ENCODE measurements at regions not wholly inside any gene's neighbourhood (a gene's known extent, or its start where the extent isn't known, plus 50 kb on each side); places are given as distances from the start of the nearest gene placed in this dataset.
A peak's percentile ranks its signal among the peaks of the same experiment; 100 is the strongest.

DNA sequence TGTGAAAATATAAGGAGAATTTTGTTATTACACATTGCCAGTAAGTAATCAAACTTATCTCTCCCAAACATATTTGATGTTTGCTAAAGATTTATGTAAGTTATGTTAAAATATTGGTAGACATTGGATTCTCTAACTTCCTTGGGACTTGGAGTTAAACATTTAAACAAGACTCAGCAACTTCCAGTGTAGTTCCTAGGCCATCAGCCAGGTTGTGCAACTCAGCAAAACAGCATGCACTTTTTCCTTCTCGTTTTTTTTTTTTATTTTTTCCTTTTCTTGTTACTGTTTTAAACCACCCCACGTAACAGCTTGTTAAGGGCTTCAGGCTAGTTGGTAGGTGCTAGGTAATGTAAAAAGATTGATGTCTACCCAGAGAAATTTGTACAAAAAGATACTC, 510.4 kb downstream of the ANKRD50 start:
- DNase-seq (ENCODE audit: low read depth, low spot score) (no peak), FAIRE-seq (no peak)
- peak overlapping the region; percentile 79 for H2AFZ ChIP-seq (ENCODE audit: control insufficient read depth, low read length)
- H4K20me1 ChIP-seq (ENCODE audit: control insufficient read depth, extremely low read depth, insufficient read depth, low read length) = no peaks in the 10 kb centered on the region
- no peak overlapping the region for H3K27ac ChIP-seq (ENCODE audit: control insufficient read depth, insufficient read depth, low read length)
- no peaks in the 10 kb centered on the region for H3K79me2 ChIP-seq (ENCODE audit: control insufficient read depth, insufficient read depth, low read length)
- no peak overlapping the region for H3K9ac ChIP-seq (ENCODE audit: control insufficient read depth, extremely low read depth, insufficient read depth, low read length)
- H3K4me1 ChIP-seq (ENCODE audit: control insufficient read depth, extremely low read depth, insufficient read depth, low read length) = peaks cover 25% of the 10 kb centered on the region
- dilution Hi-C loops (cut with MboI; ENCODE audit: extremely low pct_ligation_motif_present, low sequenced_read_pairs) = no loop called here
- H3K4me3 ChIP-seq (ENCODE audit: control insufficient read depth in 2 of 3, extremely low read depth in 1 of 3, insufficient read depth in 2 of 3, low read depth in 1 of 3, low read length in 3 of 3) = no peak overlapping the region
- H3K4me2 ChIP-seq (ENCODE audit: control insufficient read depth, extremely low read depth, insufficient read depth, low read depth, low read length) = peak overlapping the region; percentile 6
- H3K36me3 ChIP-seq (ENCODE audit: control insufficient read depth in 2 of 2, extremely low read depth in 1 of 2, insufficient read depth in 2 of 2, low read length in 2 of 2) = no peaks in the 10 kb centered on the region
- TF ChIP-seq EZH2 (IDR thresholded peaks at IDR 0.05; ENCODE audit: low read length) = no peak
- TF ChIP-seq, protein P1, sequence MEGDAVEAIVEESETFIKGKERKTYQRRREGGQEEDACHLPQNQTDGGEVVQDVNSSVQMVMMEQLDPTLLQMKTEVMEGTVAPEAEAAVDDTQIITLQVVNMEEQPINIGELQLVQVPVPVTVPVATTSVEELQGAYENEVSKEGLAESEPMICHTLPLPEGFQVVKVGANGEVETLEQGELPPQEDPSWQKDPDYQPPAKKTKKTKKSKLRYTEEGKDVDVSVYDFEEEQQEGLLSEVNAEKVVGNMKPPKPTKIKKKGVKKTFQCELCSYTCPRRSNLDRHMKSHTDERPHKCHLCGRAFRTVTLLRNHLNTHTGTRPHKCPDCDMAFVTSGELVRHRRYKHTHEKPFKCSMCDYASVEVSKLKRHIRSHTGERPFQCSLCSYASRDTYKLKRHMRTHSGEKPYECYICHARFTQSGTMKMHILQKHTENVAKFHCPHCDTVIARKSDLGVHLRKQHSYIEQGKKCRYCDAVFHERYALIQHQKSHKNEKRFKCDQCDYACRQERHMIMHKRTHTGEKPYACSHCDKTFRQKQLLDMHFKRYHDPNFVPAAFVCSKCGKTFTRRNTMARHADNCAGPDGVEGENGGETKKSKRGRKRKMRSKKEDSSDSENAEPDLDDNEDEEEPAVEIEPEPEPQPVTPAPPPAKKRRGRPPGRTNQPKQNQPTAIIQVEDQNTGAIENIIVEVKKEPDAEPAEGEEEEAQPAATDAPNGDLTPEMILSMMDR (optimal IDR thresholded peaks at IDR 0.05 in 1 of 3, IDR thresholded peaks at IDR 0.05 in 1 of 3, conservative IDR thresholded peaks at IDR 0.05 in 1 of 3; ENCODE audit: extremely low read depth in 1 of 3, insufficient read depth in 2 of 3, low read length in 3 of 3) = peak in 1 of 3 experiments; percentile 37
- H3K9me3 ChIP-seq (ENCODE audit: control insufficient read depth, low read depth, low read length) = no peaks in the 10 kb centered on the region
- H3K9me1 ChIP-seq (ENCODE audit: control insufficient read depth, extremely low read depth, insufficient read depth, low read length) = no peaks in the 10 kb centered on the region
- H3K27me3 ChIP-seq (ENCODE audit: control insufficient read depth, extremely low read depth, insufficient read depth, low read length) = no peaks in the 10 kb centered on the region

DNA sequence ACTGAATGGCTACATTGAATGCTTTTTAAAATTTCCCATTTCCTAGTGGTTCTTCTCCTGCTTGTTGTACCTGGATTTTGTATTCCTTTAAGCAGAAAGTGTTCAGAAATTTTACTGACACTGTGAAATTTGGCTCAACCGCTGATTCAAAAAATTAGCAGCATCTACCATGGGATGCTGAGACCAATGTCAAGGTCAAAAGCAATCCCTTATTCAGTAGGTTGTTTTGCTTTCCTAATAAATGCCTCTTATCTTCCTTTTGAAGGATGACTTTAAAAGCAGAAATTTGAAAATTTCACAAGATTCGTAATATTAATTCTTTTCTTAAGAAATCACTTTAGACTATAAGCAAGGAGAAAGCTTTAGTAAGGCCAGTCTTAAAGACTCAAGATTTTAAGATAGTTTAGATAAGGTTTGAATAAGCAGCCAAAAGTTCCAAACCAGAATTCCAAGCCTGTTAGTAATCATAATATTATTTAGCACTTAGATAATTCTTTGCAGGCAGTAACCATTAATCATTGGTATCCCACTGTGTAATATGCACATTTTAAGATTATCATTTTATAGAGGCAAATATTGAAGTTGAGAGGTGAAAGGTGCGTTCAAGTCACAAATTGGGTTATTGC, 508.8 kb downstream of the ANKRD50 start:
- no peak overlapping the region for H3K4me3 ChIP-seq (ENCODE audit: control insufficient read depth in 2 of 3, extremely low read depth in 1 of 3, insufficient read depth in 2 of 3, low read depth in 1 of 3, low read length in 3 of 3)
- DNase-seq (ENCODE audit: low read depth, low spot score) = no peak
- dilution Hi-C loops (cut with MboI; ENCODE audit: extremely low pct_ligation_motif_present, low sequenced_read_pairs) = no loop called here
- no peak overlapping the region for H3K9ac ChIP-seq (ENCODE audit: control insufficient read depth, extremely low read depth, insufficient read depth, low read length)
- H3K27ac ChIP-seq (ENCODE audit: control insufficient read depth, insufficient read depth, low read length) = no peak overlapping the region
- FAIRE-seq = no peak
- TF ChIP-seq, protein P1 (optimal IDR thresholded peaks at IDR 0.05 in 1 of 3, IDR thresholded peaks at IDR 0.05 in 1 of 3, conservative IDR thresholded peaks at IDR 0.05 in 1 of 3; ENCODE audit: extremely low read depth in 1 of 3, insufficient read depth in 2 of 3, low read length in 3 of 3) = no peak
- no peak for TF ChIP-seq EZH2 (IDR thresholded peaks at IDR 0.05; ENCODE audit: low read length)
- peak overlapping the region; percentile 28 for H3K4me2 ChIP-seq (ENCODE audit: control insufficient read depth, extremely low read depth, insufficient read depth, low read depth, low read length)
- H3K9me3 ChIP-seq (ENCODE audit: control insufficient read depth, low read depth, low read length) = no peaks in the 10 kb centered on the region
- no peaks in the 10 kb centered on the region for H3K79me2 ChIP-seq (ENCODE audit: control insufficient read depth, insufficient read depth, low read length)
- H3K9me1 ChIP-seq (ENCODE audit: control insufficient read depth, extremely low read depth, insufficient read depth, low read length) = no peaks in the 10 kb centered on the region
- H4K20me1 ChIP-seq (ENCODE audit: control insufficient read depth, extremely low read depth, insufficient read depth, low read length) = no peaks in the 10 kb centered on the region
- peaks cover 25% of the 10 kb centered on the region for H3K4me1 ChIP-seq (ENCODE audit: control insufficient read depth, extremely low read depth, insufficient read depth, low read length)
- H3K36me3 ChIP-seq (ENCODE audit: control insufficient read depth in 2 of 2, extremely low read depth in 1 of 2, insufficient read depth in 2 of 2, low read length in 2 of 2) = no peaks in the 10 kb centered on the region
- H3K27me3 ChIP-seq (ENCODE audit: control insufficient read depth, extremely low read depth, insufficient read depth, low read length) = no peaks in the 10 kb centered on the region
- H2AFZ ChIP-seq (ENCODE audit: control insufficient read depth, low read length) = no peak overlapping the region
